ENCODE measurements at regions not wholly inside any gene's neighbourhood (a gene's known extent, or its start where the extent isn't known, plus 50 kb on each side); places are given as distances from the start of the nearest gene placed in this dataset.

DNA sequence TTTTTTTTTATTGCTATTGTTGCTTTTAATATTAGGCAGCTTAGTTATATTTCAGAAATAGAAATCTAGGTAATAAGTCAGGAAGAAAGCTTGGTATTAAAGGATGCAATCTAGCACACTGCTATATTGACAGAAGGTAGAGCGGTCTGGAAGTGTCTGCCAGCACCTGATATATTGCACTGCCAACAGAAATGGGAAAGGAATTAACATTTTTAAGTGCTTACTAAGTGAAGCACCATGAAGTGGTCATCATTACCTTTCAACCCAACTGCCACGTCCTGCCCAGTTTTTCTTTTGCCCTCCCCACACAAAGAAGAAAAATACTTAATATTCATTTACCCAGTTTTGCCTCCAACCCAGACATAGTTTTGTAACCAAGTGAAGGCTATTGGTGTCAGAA, 163.5 kb downstream of the KITLG start:
- no peak overlapping the region for H3K9ac ChIP-seq (ENCODE audit: insufficient read depth in 1 of 2, low read length in 2 of 2)
- TF ChIP-seq, protein P1, sequence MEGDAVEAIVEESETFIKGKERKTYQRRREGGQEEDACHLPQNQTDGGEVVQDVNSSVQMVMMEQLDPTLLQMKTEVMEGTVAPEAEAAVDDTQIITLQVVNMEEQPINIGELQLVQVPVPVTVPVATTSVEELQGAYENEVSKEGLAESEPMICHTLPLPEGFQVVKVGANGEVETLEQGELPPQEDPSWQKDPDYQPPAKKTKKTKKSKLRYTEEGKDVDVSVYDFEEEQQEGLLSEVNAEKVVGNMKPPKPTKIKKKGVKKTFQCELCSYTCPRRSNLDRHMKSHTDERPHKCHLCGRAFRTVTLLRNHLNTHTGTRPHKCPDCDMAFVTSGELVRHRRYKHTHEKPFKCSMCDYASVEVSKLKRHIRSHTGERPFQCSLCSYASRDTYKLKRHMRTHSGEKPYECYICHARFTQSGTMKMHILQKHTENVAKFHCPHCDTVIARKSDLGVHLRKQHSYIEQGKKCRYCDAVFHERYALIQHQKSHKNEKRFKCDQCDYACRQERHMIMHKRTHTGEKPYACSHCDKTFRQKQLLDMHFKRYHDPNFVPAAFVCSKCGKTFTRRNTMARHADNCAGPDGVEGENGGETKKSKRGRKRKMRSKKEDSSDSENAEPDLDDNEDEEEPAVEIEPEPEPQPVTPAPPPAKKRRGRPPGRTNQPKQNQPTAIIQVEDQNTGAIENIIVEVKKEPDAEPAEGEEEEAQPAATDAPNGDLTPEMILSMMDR (IDR thresholded peaks at IDR 0.05; ENCODE audit: control extremely low read depth, extremely low read depth), result no peak
- DNase-seq (no peak), ATAC-seq (ENCODE audit: insufficient read depth, low FRiP score) (no peak)
- H3K27ac ChIP-seq (ENCODE audit: low read depth in 1 of 2, low read length in 1 of 2), result no peak overlapping the region
- H3K27me3 ChIP-seq (ENCODE audit: control insufficient read depth in 3 of 3, insufficient read depth in 3 of 3, low read length in 2 of 3), result no peaks in the 10 kb centered on the region
- no peak overlapping the region for H3K4me3 ChIP-seq
- H3K9me3 ChIP-seq (ENCODE audit: control insufficient read depth in 4 of 4, insufficient read depth in 3 of 4, low read length in 3 of 4), result no peaks in the 10 kb centered on the region
- H3K4me1 ChIP-seq (ENCODE audit: control insufficient read depth in 5 of 5, insufficient read depth in 5 of 5, low read length in 5 of 5), result peaks cover 0 to 19% (median 3%) of the 10 kb centered on the region in 5 donors
- no peaks in the 10 kb centered on the region for H3K36me3 ChIP-seq (ENCODE audit: control insufficient read depth in 4 of 4, insufficient read depth in 4 of 4, low read length in 4 of 4)
- 73 to 88% methylated on average over 2 of the region's 2 CpGs for WGBS, 2 donors

DNA sequence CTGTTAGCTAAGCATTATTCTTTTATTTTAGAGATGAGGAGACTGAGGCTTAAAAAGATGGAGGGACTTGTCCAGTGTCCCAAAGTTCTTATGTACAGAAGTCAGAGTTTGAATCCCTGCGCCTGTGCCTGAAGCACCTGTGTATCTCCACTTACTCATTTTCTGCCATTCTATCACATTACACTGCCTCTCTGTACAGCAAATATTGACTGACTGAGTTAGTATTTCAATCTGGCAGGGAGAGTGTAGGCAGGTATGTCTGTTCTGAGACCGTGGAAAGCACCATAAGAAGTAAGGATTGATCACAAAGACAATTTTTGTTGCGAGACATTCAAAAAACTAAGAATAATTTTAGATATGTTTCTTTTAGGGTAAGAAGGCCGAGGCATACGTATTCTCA, 162.7 kb downstream of the KITLG start:
- Histone ChIP-seq H3K9me3 (ENCODE audit: control insufficient read depth in 4 of 4, insufficient read depth in 3 of 4, low read length in 3 of 4) (no peaks in the 10 kb centered on the region), H3K4me1 (ENCODE audit: control insufficient read depth in 5 of 5, insufficient read depth in 5 of 5, low read length in 5 of 5) (peaks cover 0 to 13% (median 3%) of the 10 kb centered on the region in 5 donors), H3K27me3 (ENCODE audit: control insufficient read depth in 3 of 3, insufficient read depth in 3 of 3, low read length in 2 of 3) (no peaks in the 10 kb centered on the region), H3K9ac (ENCODE audit: insufficient read depth in 1 of 2, low read length in 2 of 2) (no peak overlapping the region), H3K27ac (ENCODE audit: low read depth in 1 of 2, low read length in 1 of 2) (no peak overlapping the region), H3K4me3 (no peak overlapping the region), H3K36me3 (ENCODE audit: control insufficient read depth in 4 of 4, insufficient read depth in 4 of 4, low read length in 4 of 4) (no peaks in the 10 kb centered on the region)
- DNase-seq (no peak), ATAC-seq (ENCODE audit: insufficient read depth, low FRiP score) (no peak)
- TF ChIP-seq, protein P1 (IDR thresholded peaks at IDR 0.05; ENCODE audit: control extremely low read depth, extremely low read depth), result no peak
- 62 to 80% methylated on average over 5 of the region's 5 CpGs for WGBS, 2 donors

DNA sequence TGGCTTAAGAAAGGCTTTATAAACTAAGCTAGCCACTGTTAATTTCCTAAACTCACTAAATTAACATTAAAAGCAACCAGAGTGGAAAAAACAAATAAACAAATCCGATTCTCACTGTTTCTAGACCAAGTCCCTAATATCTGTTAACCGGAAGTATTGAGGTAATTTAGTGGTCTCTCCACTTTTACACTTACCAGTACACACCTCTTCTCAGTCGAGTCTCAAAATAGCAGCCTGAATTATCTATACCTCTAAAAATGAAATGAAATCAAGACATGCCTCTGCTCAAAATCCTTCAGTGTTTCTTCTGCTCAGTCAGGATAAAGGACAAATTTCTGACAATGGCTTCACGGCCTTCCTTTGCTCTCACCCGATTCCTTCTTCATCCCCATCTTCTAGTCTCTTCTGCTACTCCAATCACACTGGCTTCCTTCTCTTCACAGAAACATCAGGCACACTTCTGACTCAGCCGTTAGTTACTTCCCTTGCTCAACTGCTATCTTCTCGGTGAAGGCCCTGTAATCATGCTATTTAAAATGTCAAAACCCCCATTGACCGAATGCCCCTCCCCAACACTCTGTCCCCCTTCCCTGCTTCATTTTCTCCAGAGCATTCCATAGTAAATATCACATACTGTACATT, 161.3 kb downstream of the KITLG start:
- Histone ChIP-seq H3K27ac (ENCODE audit: low read depth in 1 of 2, low read length in 1 of 2) (no peak overlapping the region), H3K9me3 (ENCODE audit: control insufficient read depth in 4 of 4, insufficient read depth in 3 of 4, low read length in 3 of 4) (no peaks in the 10 kb centered on the region), H3K4me3 (no peak overlapping the region), H3K4me1 (ENCODE audit: control insufficient read depth in 5 of 5, insufficient read depth in 5 of 5, low read length in 5 of 5) (peaks cover 0 to 5% (median 2%) of the 10 kb centered on the region in 5 donors), H3K27me3 (ENCODE audit: control insufficient read depth in 3 of 3, insufficient read depth in 3 of 3, low read length in 2 of 3) (no peaks in the 10 kb centered on the region), H3K9ac (ENCODE audit: insufficient read depth in 1 of 2, low read length in 2 of 2) (no peak overlapping the region), H3K36me3 (ENCODE audit: control insufficient read depth in 4 of 4, insufficient read depth in 4 of 4, low read length in 4 of 4) (no peaks in the 10 kb centered on the region)
- TF ChIP-seq, protein P1 (IDR thresholded peaks at IDR 0.05; ENCODE audit: control extremely low read depth, extremely low read depth), result no peak
- 83 to 85% methylated on average over 8 of the region's 8 CpGs for WGBS, 2 donors
- DNase-seq (no peak), ATAC-seq (ENCODE audit: insufficient read depth, low FRiP score) (no peak)

DNA sequence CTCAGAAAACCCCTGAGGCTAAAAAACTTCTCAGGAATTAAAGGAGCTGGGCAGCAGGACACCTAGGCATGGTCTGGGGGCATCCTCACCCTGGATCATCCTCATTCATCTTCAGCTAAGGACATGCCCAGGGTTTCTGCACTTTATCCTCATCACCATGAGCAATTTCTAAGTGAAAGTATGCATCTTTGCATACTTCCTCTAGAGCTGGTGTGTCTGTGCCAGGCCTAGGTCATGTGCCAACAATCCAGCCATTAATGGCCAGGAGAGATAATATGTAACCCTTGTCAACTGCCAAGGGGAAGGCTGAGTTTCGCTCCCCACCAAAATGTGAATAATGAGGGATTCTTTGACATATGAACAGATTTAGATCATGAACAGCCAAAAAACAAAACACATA, 160.5 kb downstream of the KITLG start:
- Histone ChIP-seq H3K36me3 (ENCODE audit: control insufficient read depth in 4 of 4, insufficient read depth in 4 of 4, low read length in 4 of 4) (no peaks in the 10 kb centered on the region), H3K4me1 (ENCODE audit: control insufficient read depth in 5 of 5, insufficient read depth in 5 of 5, low read length in 5 of 5) (peaks cover 0 to 3% (median 0%) of the 10 kb centered on the region in 5 donors), H3K27ac (ENCODE audit: low read depth in 1 of 2, low read length in 1 of 2) (peak overlapping the region in 1 of 2 donors; percentile 22), H3K27me3 (ENCODE audit: control insufficient read depth in 3 of 3, insufficient read depth in 3 of 3, low read length in 2 of 3) (no peaks in the 10 kb centered on the region), H3K9me3 (ENCODE audit: control insufficient read depth in 4 of 4, insufficient read depth in 3 of 4, low read length in 3 of 4) (no peaks in the 10 kb centered on the region), H3K4me3 (no peak overlapping the region), H3K9ac (ENCODE audit: insufficient read depth in 1 of 2, low read length in 2 of 2) (no peak overlapping the region)
- ATAC-seq (ENCODE audit: insufficient read depth, low FRiP score) (no peak), DNase-seq (no peak)
- 86 to 100% methylated on average over 1 of the region's 1 CpG for WGBS, 2 donors
- TF ChIP-seq, protein P1 (IDR thresholded peaks at IDR 0.05; ENCODE audit: control extremely low read depth, extremely low read depth), result no peak
